DOHH2 (cell line): ENCODE measurements at regions not wholly inside any gene's neighbourhood (a gene's known extent, or its start where the extent isn't known, plus 50 kb on each side); places are given as distances from the start of the nearest gene placed in this dataset.

Source experiments
- H3F3A ChIP-seq: fragments of 200-600 bp; sonication (generic), shearing (Covaris generic); 2 replicates; pipeline ENCODE4 v1.6.0; 2016; ENCODE audit warnings: antibody characterized with exemption, mild to moderate bottlenecking; ENCODE audit not compliant: control insufficient read depth, insufficient read depth
- H3K27ac ChIP-seq: fragments of 200-600 bp; sonication (generic); 2 replicates; pipeline ENCODE4 v1.5.1; 2014; ENCODE audit warnings: low read depth, mild to moderate bottlenecking, low read length, moderate library complexity
- H3K27me3 ChIP-seq: fragments of 200-600 bp; sonication (generic); 2 replicates; pipeline ENCODE4 v1.6.1; 2014; ENCODE audit warnings: mild to moderate bottlenecking, low read length, mixed read lengths; ENCODE audit not compliant: control insufficient read depth
- H3K36me3 ChIP-seq: fragments of 200-600 bp; sonication (generic); 2 replicates; pipeline ENCODE4 v1.6.1; 2014; ENCODE audit warnings: mild to moderate bottlenecking, low read length, moderate library complexity, mixed read lengths; ENCODE audit not compliant: control insufficient read depth
- H3K4me1 ChIP-seq: fragments of 200-600 bp; sonication (generic); 2 replicates; pipeline ENCODE4 v1.6.1; 2014; ENCODE audit warnings: mild to moderate bottlenecking, low read length, mixed read lengths; ENCODE audit not compliant: control insufficient read depth
- H3K4me2 ChIP-seq: fragments of 200-600 bp; sonication (generic); 2 replicates; pipeline ENCODE4 v1.6.0; 2014; ENCODE audit warnings: mild to moderate bottlenecking, low read length, moderate library complexity
- H3K4me3 ChIP-seq: fragments of 200-600 bp; sonication (generic); 2 replicates; pipeline ENCODE4 v1.5.1; 2014; ENCODE audit warnings: mild to moderate bottlenecking, low read length, mixed read lengths
- H3K79me2 ChIP-seq: fragments of 200-600 bp; sonication (generic); 2 replicates; pipeline ENCODE4 v1.6.1; 2014; ENCODE audit warnings: mild to moderate bottlenecking, low read length, mixed read lengths; ENCODE audit not compliant: control insufficient read depth
- H3K9me2 ChIP-seq: fragments of 200-600 bp; sonication (generic); replicated peaks from 2 replicates; pipeline ENCODE4 v1.6.1; 2014; ENCODE audit warnings: mild to moderate bottlenecking, low read length, mixed read lengths; ENCODE audit not compliant: control insufficient read depth
- H3K9me3 ChIP-seq: fragments of 200-600 bp; sonication (generic); 2 replicates; pipeline ENCODE4 v1.6.1; 2014; ENCODE audit warnings: antibody characterized with exemption, low read length, mixed read lengths; ENCODE audit not compliant: control insufficient read depth, insufficient read depth
- H4K20me1 ChIP-seq: fragments of 200-600 bp; sonication (generic); 2 replicates; pipeline ENCODE4 v1.6.0; 2014; ENCODE audit warnings: low read depth, mild to moderate bottlenecking, antibody characterized with exemption, low read length, moderate library complexity; ENCODE audit not compliant: control insufficient read depth, insufficient read depth
- EZH2phosphoT487 ChIP-seq: fragments of 200-600 bp; sonication (generic); IDR thresholded peaks from 2 replicates; pipeline ENCODE4 v1.6.1; 2017; ENCODE audit warnings: borderline replicate concordance, mild to moderate bottlenecking, antibody characterized with exemption, low read length, moderate library complexity, mixed read lengths
- TF ChIP-seq, protein P1 (sequence below): fragments of 200-600 bp; sonication (generic); IDR thresholded peaks from one replicate; pipeline ENCODE4 v1.5.1; 2014; ENCODE audit warnings: antibody characterized with exemption, mild to moderate bottlenecking, low read depth, low read length; ENCODE audit not compliant: poor library complexity, severe bottlenecking

DNA sequence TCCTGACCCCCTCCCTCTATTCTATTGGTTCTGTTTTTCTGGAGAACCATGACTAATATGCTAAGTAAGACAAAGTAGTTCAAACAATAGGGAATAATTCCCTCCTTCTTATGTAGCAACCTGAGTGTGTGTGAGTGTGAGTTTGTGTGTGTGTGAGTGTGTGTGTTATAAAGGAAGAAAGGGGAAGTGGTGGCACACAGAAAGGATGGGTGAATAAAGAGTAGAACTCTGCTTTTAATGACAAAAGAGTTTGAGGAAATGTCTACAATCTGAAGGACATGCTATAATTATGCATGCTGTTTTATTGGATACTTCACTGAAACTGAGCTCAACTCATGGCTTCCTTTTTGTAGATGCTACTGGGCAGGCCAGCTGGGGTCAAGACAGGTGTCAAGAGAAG is 489.5 kb downstream of the REEP3 start:
- H3K4me1 ChIP-seq: no peaks in the 10 kb centered on the region
- H3K9me3 ChIP-seq: no peaks in the 10 kb centered on the region
- no peak overlapping the region for H3K4me2 ChIP-seq
- no peak for TF ChIP-seq EZH2phosphoT487
- TF ChIP-seq, protein P1, sequence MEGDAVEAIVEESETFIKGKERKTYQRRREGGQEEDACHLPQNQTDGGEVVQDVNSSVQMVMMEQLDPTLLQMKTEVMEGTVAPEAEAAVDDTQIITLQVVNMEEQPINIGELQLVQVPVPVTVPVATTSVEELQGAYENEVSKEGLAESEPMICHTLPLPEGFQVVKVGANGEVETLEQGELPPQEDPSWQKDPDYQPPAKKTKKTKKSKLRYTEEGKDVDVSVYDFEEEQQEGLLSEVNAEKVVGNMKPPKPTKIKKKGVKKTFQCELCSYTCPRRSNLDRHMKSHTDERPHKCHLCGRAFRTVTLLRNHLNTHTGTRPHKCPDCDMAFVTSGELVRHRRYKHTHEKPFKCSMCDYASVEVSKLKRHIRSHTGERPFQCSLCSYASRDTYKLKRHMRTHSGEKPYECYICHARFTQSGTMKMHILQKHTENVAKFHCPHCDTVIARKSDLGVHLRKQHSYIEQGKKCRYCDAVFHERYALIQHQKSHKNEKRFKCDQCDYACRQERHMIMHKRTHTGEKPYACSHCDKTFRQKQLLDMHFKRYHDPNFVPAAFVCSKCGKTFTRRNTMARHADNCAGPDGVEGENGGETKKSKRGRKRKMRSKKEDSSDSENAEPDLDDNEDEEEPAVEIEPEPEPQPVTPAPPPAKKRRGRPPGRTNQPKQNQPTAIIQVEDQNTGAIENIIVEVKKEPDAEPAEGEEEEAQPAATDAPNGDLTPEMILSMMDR: no peak
- no peaks in the 10 kb centered on the region; the same call in 1 of the 2 replicates for H3K9me2 ChIP-seq
- no peaks in the 10 kb centered on the region for H3K79me2 ChIP-seq
- H3K27me3 ChIP-seq: no peaks in the 10 kb centered on the region
- no peaks in the 10 kb centered on the region for H4K20me1 ChIP-seq
- H3K4me3 ChIP-seq: no peak overlapping the region
- no peaks in the 10 kb centered on the region for H3F3A ChIP-seq
- no peak overlapping the region for H3K27ac ChIP-seq
- H3K36me3 ChIP-seq: no peaks in the 10 kb centered on the region

DNA sequence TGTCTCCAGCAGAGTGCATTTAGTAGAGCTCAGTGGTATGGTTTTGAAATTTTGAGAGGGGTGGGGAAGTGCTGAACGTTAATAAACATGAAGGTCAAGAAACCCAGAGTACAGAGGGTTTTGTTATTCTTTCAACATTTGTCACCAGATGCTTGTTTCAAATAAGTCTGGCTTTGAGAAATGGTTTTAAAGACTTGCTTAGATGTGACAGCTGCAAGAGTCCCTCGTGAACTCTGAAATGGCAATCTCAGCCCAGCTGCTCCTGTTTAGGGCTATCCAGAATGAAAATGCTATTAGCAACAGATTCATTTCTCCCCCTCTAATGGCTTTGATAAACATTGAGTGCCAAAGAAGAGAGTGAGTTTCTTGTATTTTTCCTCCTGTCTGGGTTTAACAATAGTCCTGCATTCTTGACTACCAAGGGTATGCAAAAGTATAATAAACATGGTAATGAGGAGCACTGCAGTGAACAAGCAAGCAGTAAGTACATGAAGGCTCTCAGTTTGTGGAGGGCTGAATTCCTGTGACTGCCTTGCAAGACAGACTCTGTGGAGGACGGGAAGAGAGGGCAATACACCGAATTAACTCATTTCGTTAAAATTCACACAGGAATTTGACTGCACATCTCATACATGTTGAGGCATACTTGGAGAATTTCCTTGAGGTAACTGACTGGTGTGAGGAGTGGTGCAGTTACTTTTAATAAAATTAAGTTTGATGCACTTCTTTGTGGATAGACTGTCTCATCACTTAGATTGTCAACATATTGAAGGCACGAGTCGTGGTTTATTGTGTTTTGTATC is 490.9 kb downstream of the REEP3 start:
- no peaks in the 10 kb centered on the region for H3K79me2 ChIP-seq
- no peaks in the 10 kb centered on the region; the same call in 1 of the 2 replicates for H3K9me2 ChIP-seq
- H3K27ac ChIP-seq: no peak overlapping the region
- no peaks in the 10 kb centered on the region for H3K4me1 ChIP-seq
- no peak overlapping the region for H3K4me3 ChIP-seq
- no peaks in the 10 kb centered on the region for H3K27me3 ChIP-seq
- no peak for TF ChIP-seq EZH2phosphoT487
- TF ChIP-seq, protein P1: no peak
- no peaks in the 10 kb centered on the region for H4K20me1 ChIP-seq
- H3K4me2 ChIP-seq: no peak overlapping the region
- no peaks in the 10 kb centered on the region for H3K9me3 ChIP-seq
- H3K36me3 ChIP-seq: no peaks in the 10 kb centered on the region
- H3F3A ChIP-seq: no peaks in the 10 kb centered on the region

DNA sequence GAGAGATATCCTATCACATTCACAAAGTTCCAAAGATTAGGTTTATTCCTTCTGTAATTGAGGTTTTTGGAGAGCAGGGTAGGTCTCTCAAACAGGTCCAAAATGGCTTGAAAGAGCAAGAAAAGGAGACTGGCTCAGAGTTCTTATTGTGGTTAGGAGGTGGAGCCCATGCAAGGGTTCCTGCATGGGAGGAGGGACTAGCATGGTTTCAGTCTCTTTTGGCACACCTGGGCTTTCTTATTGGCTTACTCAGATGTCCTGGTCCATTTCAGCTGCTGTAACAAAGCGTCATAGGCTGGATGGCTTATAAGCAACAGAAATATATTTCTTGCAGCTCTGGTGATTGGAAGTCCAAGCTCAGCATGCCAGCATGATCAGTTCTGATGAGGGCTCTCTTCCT is 493.1 kb downstream of the REEP3 start:
- H3K4me1 ChIP-seq: no peaks in the 10 kb centered on the region
- TF ChIP-seq, protein P1: no peak
- no peak for TF ChIP-seq EZH2phosphoT487
- H3K9me2 ChIP-seq: no peaks in the 10 kb centered on the region; the same call in 1 of the 2 replicates
- no peaks in the 10 kb centered on the region for H3K79me2 ChIP-seq
- no peaks in the 10 kb centered on the region for H4K20me1 ChIP-seq
- no peak overlapping the region for H3K4me3 ChIP-seq
- no peak overlapping the region for H3K27ac ChIP-seq
- H3F3A ChIP-seq: no peaks in the 10 kb centered on the region
- H3K36me3 ChIP-seq: no peaks in the 10 kb centered on the region
- no peaks in the 10 kb centered on the region for H3K27me3 ChIP-seq
- no peak overlapping the region for H3K4me2 ChIP-seq
- no peaks in the 10 kb centered on the region for H3K9me3 ChIP-seq
